GM18867 (cell line): ENCODE measurements at regions not wholly inside any gene's neighbourhood (a gene's known extent, or its start where the extent isn't known, plus 50 kb on each side); places are given as distances from the start of the nearest gene placed in this dataset.
A peak's percentile ranks its signal among the peaks of the same experiment; 100 is the strongest.

Experiments
- ATAC-seq: cut with Tn5 transposase; IDR thresholded peaks from one replicate; pipeline ENCODE4 v1.9.1; 2021; ENCODE audit warnings: mild to moderate bottlenecking, moderate library complexity; ENCODE audit not compliant: unreplicated experiment

DNA sequence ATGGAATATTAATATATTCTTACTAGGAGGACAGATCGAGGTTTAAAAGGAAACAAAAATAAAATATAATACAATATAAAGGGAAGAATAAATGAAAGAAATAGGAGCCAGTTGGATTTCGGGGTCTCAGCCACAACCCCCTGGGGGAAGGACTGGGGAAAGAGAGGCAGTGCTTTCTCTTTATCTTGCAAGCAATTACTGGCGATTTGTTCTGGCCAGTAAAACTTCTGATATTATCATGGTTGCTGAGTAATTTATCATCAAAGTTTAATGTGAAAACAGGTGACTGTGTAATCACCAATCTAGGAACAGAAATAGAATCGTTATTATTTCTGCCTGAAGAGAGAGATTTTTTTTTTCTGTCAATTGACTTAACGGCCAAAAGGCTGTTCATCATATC lies 917.7 kb upstream of the CELF4 start:
- no peak for ATAC-seq

DNA sequence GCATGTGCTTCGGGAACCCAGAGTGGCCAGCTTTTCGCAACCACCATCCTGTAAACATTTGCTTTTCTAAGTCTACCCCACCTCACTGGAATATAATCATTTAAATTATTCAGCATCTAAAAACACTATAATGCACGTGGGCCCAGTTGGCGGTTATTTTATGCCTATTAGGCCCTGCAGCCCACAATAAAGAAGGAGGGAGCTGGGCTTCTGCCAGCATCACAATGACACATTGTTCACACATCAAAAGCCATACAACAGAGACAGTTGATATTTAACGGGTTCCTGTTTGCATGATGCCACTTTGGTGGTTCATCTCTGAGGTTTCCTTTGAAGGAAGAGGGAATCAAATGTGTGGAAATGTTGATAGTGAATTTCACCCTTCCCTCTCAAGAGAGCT lies 916.0 kb upstream of the CELF4 start:
- ATAC-seq, result no peak

DNA sequence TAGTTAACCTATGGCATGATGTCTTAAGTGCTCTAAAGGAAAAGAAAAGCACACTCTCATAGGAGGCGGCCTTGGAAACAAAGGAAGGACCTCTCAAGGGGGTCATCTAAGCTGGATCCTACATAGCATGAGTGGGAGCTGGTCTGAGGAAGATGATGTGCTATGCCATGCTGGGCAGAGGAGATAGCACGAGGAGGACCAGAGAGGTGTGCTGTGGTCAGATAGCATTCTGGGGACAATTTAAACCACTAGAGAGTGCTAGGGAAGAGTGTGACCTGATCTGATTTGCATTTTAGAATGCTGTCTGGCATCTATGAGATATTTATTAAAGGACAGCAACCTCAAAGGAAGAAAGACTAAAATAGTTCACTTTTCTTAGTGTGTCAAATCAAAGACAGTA lies 910.1 kb upstream of the CELF4 start:
- no peak for ATAC-seq

DNA sequence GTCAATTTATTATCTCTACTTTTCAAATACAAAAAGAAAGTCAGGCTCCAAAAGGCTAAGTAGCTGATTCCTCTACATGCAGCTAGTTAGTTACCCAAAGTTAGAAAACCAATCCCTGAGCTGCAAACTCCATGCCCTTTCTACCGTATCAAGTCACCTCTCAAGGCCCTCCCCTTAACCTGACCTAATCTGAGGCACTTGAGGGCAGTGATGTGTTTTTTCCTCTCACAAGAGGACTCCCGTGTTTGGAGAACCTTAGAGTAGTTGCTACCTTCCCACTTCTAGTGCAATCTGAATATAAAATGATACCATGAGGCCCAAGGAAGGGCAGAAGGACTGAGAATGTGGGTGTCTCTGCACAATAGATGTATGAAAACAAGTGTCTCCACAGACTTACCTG lies 907.9 kb upstream of the CELF4 start:
- no peak for ATAC-seq

DNA sequence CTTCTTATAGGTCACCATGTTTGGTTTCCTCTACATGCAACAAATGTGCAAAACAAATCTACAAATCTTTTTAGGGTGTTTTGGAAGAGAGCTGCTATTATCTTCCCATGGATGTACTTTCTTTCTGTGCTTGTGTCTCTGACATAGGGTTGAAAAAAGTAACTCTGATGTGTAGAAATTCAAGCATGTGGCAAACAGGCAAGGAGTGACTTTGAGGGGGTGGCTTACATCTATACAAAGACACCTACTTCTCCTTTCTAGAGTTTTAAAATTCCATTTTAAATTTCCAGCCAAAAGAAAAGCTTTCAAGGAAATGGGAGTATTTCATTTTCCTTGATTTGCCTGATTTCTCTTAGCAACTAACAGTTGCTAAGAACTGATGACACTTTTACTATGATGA lies 904.8 kb upstream of the CELF4 start:
- no peak for ATAC-seq

DNA sequence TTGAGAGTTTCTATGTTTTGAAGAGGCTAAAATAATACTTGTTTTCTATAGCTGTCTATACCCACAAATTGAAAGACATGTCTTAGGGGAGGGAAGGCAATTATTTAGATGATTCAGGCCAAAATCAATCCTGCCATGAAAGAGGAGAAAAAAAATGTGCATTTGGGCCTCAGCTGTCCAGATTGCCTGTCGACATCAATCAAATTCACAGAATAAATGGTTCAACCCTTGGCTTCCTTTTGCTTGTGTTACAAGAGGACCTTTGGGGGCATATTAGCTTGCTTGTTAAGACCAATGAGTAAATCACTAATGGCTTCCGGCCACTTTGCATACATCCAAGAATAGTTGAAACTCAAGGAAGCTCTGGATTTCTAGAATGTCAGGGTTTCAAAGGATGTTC lies 900.8 kb upstream of the CELF4 start:
- no peak for ATAC-seq

DNA sequence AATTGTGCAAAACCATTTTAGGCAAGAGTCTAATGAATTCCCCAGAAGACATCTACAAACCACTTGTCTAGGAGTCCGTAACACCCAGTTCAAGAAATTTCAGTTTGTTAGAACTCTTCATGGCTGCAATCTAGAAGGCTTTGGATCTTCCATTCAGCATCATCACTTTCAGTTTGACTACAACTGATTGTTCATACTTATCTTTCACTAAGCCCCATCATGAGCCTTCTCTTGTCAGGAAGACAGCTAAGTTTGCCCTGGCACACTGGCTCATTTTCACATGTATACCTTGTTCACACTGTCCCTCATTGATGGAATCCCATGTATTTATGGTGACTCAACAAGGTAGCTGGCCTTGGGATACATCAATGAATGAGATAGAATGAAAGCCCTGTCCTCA lies 898.4 kb upstream of the CELF4 start:
- no peak for ATAC-seq

DNA sequence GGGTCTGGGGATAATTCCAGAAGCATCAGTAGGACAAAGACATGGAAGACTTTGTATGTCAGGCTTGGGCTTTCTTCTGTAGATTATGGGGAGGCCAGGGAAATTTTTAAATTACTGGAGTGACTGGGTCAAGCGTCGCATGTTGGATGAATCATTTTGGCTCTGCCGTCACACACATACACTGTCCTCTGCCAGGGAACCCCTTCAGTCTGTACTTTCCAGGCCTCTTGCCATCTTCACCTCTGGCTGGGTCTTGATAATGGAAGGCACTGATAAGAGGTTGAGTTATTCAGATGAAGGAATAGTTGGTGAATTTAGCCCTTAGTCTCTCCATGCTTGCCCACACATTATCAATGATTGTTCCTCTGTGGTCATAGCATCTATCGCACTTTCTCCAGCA lies 895.1 kb upstream of the CELF4 start:
- no peak for ATAC-seq

DNA sequence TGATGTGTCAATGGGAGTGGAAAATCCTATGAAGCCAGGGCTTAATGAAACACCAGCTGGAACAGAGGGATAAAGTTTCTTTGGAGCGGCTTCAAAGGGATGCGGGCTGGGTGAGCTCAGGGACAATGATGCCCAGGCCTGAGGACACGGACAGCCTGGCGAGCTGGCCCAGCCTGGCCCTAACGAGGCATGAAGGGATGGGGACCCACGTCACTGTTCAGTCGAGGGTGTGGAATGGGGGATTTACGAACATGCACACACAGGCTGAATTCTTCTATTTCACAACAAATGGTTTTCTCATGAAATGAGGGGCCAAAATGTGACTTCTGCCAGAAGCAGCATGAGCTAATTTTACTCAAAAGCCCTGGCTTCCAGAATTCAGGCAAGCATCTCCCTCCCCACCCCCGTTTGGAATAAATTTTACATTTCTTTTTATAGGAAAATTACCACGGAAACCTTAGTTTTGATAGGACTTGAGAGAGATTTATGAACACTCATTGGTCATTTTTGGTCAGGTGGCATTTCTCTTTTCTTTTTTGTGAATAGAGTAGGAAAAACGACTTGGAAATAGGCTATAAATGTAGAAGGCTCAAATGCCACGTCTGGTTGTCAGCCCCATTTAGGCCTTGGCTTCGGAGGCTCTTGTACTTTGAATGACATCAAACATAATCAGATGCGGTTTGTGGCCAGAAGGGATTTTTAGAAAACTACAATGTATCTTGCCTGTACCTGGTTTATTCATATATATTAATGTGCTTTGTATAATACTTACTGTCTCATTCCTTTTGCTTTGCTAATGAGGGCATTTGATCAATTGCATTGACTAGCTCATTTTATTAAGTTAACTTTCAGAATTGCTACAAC lies 893.8 kb upstream of the CELF4 start:
- no peak for ATAC-seq

DNA sequence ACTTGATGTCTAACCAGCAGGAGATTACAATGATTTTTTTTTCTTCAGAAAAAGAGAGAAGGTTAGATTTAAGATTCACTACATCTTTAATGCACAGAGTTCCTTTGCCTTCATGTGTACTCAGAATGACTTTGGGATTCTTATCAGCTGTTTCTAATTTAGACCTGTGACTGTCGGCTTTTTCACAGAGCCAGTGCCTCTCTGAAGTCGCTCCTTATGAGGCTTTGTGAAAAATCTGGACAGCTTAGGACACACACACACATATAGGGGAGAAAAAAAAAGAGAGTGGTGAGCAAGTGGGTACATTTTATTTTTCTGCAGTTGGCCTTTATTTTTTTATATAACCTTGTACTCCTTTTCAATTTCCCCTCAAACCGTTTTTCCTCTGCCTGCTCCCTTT lies 893.1 kb upstream of the CELF4 start:
- ATAC-seq, result no peak

DNA sequence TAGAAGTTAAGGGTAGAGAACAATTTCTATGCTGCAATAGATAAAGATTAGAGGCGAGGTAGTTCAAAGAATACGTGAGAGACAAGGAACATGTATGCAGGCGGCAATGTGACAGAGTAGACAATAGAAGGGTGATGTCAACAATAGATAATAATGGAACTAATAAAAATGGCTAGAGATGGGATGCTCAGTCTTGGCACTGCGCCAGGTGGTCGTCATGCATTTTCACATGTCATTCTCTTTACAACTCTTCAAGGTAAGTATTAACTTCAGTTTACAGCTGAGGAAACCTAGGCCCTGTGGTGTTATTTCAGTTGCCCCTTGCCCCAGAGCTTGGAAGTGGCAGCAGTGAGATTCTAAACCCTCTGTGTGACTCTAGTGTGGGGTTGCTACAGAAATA lies 890.7 kb upstream of the CELF4 start:
- ATAC-seq, result no peak

DNA sequence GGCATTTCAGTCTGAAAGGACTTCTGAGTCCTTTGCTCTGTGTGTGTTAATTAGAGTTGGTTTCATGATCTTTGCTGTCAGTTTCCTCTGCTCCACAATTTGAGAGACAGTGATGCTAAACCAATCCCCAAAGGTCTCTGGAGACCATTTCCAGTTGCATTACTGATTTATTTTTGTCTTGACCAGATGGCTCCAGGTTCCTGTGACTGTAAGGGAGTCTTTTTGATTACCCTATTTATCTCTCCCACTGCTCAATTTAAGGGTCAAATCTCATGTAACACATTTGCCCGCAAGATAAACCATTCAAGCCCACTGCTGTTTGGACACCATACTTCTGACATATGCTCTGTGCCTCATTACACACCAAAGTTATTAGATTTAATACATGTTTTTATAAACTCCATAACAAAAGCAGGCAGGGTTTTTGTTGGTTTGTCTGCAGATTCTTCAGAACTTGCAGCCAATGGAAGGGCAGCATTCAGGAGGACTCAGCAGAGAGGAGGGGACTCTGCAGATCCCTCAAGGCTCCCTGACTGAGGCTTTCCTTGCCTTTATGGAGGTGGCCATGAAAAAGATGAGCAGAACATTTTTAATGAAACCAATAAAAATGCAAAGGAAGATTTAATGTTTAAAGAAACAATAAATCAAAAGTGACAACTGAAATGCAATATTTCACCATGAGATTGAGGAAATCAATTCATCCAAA lies 889.3 kb upstream of the CELF4 start:
- ATAC-seq, result no peak

DNA sequence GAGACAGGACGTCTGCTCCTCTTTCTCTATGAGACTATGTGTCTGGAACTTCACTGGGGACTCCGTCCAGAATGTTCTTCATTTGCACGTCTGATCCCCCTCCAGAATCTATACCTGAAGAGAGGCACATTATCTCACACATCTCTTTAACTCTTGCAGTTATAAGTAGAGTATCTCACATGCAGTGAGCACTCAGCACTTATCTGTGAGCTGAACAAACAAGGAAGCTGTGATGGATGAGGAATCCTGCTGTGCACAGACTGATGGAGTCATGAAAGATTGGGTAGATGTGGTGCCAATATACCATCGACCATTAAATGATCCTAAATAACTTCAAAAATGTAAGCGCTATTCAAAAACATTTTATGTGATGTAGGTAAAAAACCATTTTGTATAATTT lies 888.3 kb upstream of the CELF4 start:
- ATAC-seq, result no peak

DNA sequence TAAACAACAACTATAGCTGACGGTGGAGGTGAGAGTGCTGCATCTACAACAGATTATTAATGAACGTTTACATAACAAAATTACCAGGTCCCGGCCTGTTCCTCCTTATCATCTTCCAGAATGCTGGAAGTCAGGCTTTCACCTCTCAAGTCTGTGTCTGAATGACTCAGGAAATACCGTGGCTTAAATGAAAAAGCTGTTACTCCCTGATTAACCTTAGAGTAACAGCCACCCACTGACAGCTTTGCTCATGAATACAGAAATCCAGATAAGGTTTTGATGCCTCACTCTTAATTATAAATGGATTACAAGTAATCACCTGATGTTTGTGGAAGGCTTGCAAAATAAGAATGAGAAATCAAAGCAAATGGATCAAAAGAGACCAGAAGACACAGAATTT lies 885.3 kb upstream of the CELF4 start:
- ATAC-seq, result no peak

DNA sequence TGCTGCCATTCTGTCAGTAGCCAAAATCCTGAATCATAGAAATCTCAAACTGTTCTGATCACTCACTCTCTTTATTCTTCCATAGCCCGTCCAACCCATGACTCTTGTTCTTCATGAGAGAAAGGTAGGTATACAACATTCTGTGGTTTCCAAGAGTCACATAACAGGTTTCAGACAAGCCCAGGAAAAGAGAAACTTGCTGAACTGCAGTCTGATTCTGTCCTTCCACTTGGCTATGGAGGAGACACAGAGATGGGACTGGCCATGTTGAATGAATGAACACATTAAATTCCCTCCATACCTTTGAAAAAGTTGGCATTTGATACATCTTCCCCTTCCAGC lies 880.2 kb upstream of the CELF4 start:
- ATAC-seq, result no peak

DNA sequence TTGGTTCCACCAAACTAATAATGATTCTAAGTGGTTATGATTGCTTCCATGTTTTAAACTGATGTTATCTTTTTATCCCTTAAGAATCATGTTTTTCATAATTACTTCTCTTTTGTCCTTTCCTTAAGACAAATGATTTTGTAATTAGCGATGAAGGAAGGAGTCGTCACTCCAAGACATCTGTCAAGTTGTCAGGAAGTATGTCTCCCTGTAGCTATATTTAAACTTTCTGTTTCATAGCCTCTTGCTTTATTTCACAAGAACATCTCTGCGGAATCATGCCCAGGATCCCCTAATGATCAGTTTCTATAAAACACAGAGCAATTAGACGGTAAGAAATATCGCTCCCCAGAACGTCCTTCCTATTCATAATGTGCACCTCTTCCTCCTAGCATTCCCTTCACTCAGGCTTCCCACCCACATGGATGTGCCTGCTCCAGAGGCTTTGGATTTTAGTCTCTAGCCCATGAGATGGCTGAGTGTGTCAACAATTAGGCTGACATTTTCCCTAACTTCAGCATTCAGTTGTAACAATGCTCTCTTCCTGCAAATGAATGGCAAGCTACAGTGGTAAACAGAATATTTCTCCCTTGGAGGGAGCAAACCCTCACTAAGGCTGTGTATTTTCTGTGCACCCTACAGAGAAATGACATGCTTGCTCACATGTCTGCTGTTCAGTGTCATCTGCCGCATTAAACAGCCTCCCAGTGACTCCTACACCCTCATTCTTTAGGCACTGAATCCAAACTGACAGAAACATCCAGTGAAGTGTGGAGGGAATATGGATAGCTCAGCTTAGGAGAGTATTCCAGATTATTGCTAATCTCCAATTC lies 879.6 kb upstream of the CELF4 start:
- ATAC-seq, result no peak

DNA sequence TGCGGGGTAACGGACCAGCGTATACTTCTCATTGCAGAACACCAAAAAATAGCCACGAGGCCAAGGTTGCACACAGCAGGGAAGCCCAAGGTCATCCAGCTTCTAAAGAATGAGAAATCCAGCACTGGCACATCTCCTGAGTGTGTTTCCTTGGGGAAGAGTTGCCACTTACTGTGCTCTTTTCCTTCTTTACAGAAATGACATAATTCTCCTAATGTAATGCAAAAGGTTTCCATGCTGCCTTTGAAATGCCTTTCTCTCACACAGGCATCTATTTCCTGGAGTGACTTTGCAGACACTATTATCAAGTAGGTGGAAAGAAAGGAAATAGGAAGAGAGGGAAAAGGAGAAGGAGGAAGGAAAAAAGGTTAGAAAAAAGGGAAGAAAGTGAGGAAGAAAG lies 862.1 kb upstream of the CELF4 start:
- no peak for ATAC-seq

DNA sequence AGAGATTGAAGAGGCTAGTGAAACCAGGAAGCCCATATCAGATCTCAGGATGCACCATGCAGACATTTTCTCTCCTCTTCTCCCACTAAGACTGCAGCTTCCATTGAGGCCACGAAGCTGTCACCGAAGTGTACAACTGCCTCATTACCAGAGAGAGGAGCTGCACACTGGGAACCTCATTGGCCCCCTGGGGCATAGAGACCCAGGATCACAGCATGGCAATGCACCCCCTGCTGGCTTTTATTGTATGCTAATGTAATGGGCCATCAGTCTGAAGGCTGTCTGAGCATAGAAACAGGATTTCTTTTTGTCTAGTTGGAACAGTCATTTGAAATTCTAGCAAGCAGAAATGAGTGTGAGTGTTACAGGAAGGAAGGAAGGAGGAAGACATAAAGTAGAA lies 861.6 kb upstream of the CELF4 start:
- no peak for ATAC-seq

DNA sequence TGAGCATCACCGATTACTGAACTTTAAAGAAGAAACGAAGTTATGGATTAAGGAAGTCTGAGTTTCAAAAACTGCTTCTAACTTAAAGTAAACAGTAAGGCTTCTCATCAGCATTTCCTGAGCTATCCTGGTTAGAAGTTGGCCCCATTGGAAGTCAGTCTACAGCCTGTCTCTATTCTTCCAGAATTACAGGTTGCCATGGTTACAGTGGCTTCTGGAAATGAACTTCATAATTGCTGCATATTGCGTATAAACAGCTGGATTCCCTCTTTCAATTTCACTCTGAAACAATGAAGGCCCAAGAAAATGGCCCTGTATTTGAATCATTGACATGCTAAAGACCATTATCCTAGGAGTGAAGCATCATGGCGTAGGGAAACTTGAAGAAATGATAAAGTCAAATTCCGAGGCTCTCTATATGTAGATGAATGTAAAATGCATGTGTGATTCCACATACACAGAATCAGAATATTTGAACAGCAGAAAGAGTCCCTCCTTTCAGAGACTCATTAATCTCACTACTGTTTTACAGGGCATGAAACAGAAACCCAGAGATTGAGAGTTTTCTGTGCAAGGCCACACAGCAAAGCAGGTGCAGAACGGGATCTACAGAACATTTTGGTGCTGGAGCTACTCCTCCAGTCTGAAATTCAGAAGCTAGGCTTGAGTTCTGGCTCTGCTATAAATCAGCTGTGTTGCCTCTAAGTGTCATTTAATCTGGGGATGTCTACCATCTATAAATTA lies 856.4 kb upstream of the CELF4 start:
- peak; percentile 58 for ATAC-seq

DNA sequence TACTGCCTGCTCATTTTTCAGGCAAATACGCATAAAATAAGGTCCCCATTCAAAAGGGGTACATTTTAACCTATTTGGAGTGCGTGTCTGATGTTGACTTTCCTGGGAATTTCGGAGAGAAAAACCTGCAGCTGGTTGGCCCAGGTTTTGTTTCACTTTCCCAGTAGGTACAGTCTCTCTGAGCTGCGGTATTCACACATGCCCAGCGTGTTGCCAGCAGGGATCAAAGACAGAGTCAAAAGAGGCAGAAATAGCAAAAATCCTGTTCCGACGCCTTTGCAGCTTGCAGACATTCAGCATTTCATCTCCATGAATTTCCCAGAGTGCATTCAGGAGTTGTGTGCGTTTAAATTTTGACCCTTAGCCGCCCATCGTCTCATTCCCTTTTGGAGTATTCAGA lies 855.4 kb upstream of the CELF4 start:
- ATAC-seq, result no peak

DNA sequence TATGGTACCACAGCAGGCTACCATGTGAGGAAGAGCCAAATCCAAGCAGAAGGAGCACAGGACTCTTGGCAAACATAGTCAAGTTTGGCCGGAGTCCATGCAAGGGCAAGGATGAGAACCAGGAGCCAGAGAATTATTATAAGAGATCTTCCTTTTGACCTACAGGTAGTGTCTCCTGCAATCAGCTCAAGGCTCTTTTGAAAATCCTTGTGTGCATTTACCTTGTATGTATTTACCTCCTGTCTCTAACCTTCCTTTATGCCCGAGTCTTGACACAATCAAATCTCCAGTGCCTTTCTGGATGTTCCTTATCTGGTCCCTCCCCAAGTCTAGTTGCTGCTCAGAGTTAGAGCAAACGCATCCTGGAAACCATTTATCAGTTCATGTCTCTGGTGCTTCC lies 855.0 kb upstream of the CELF4 start:
- ATAC-seq, result no peak
